ENCODE measurements at regions not wholly inside any gene's neighbourhood (a gene's known extent, or its start where the extent isn't known, plus 50 kb on each side); places are given as distances from the start of the nearest gene placed in this dataset.

- TF ChIP-seq CTCF (IDR thresholded peaks at IDR 0.05) = no peak
- TF ChIP-seq ZFX (IDR thresholded peaks at IDR 0.05; ENCODE audit: borderline replicate concordance) = no peak
Observed at GRCh38 chr5:159639590-159639989, 276.7 kb upstream of the ADRA1B start.
